GM12878 (cell line): ENCODE measurements at regions not wholly inside any gene's neighbourhood (a gene's known extent, or its start where the extent isn't known, plus 50 kb on each side); places are given as distances from the start of the nearest gene placed in this dataset.

Experiments used
- ATAC-seq: fragments of 200-7000 bp; cut with Tn5 transposase; 3 replicates; pipeline ENCODE4 v1.9.1; 2020; ENCODE audit warnings: mild to moderate bottlenecking, moderate library complexity
- BruUV-seq: library from RNA; stranded (reverse); fragments of 400-500 nt; replicated peaks from 2 replicates; lab custom pipeline; 2021; lab: Mats Ljungman, UMichigan
- CTCF ChIA-PET: fragments of 300-600 bp; sonication (Branson Sonifier 250); formaldehyde crosslinking; extraction: SDS; loops from one replicate; lab custom pipeline; 2021; ENCODE audit warnings: inconsistent platforms; lab: Yijun Ruan, JAX
- POLR2A ChIA-PET: fragments of 350-600 bp; formaldehyde crosslinking; extraction: SDS; loops from one replicate; lab custom pipeline; 2021; ENCODE audit warnings: inconsistent platforms; lab: Charles Lee
- RAD21 ChIA-PET: fragments of 300-600 bp; sonication (Branson Sonifier 250); formaldehyde crosslinking; loops from one replicate; lab custom pipeline; 2023; ENCODE audit warnings: antibody characterized with exemption; ENCODE audit not compliant: unreplicated experiment; lab: Charles Lee
- SMC1A ChIA-PET: fragments of 300-600 bp; sonication (Branson Sonifier 250); formaldehyde crosslinking; loops from one replicate; lab custom pipeline; 2023; ENCODE audit not compliant: unreplicated experiment, uncharacterized antibody; lab: Charles Lee
- DNase-seq: peaks from one replicate; pipeline ENCODE4 v3.0.0-alpha.2; 2011; ENCODE audit warnings: low read depth, low spot score
- FAIRE-seq: peaks from 3 replicates; lab custom pipeline; 2011; peaks lifted over from hg19 to GRCh38; lab: Jason Lieb, UNC
- H2AFZ ChIP-seq: 2 replicates; pipeline ENCODE4 v1.6.0; 2011; ENCODE audit warnings: low read depth, low read length, control low read depth; ENCODE audit not compliant: control insufficient read depth
- H3K27ac ChIP-seq: 2 replicates; pipeline ENCODE4 v1.5.1; 2011; ENCODE audit warnings: control low read depth; ENCODE audit not compliant: control insufficient read depth, insufficient read depth
- H3K27me3 ChIP-seq, 2 experiments: replicated peaks in 1 of 2; 2 replicates each; pipeline versions ENCODE4 v1.6.0 to v1.6.1; 2011; ENCODE audit warnings: low read length in 1 of 2; ENCODE audit not compliant: control insufficient read depth in 2 of 2, insufficient read depth in 2 of 2
- H3K36me3 ChIP-seq, 2 experiments: 2 replicates each; pipeline ENCODE4 v1.5.1; 2011; ENCODE audit warnings: low read length in 1 of 2; ENCODE audit not compliant: control insufficient read depth in 2 of 2, insufficient read depth in 2 of 2
- H3K4me1 ChIP-seq: 2 replicates; pipeline ENCODE4 v1.6.1; 2011; ENCODE audit warnings: mild to moderate bottlenecking, low read length, moderate library complexity, mixed read lengths; ENCODE audit not compliant: control insufficient read depth, insufficient read depth
- H3K4me2 ChIP-seq: 2 replicates; pipeline ENCODE4 v1.6.0; 2011; ENCODE audit warnings: control low read depth; ENCODE audit not compliant: control insufficient read depth, insufficient read depth
- H3K4me3 ChIP-seq: fragments of 200-600 bp; sonication (generic); 2 replicates; pipeline ENCODE4 v1.5.1; 2016
- H3K79me2 ChIP-seq: 2 replicates; pipeline ENCODE4 v1.6.0; 2011; ENCODE audit warnings: low read length; ENCODE audit not compliant: control insufficient read depth, insufficient read depth
- H3K9ac ChIP-seq: 2 replicates; pipeline ENCODE4 v1.8.0; 2011; ENCODE audit warnings: low read length, control low read depth, mixed read lengths; ENCODE audit not compliant: control insufficient read depth, insufficient read depth
- H3K9me3 ChIP-seq: replicated peaks from 3 replicates; pipeline ENCODE4 v1.5.1; 2011; ENCODE audit warnings: mild to moderate bottlenecking, low read length; ENCODE audit not compliant: control insufficient read depth, insufficient read depth
- H4K20me1 ChIP-seq: 2 replicates; pipeline ENCODE4 v1.6.0; 2011; ENCODE audit not compliant: control insufficient read depth, insufficient read depth
- BCLAF1 ChIP-seq: fragments of 450-650 bp; IDR thresholded peaks from 2 replicates; pipeline ENCODE4 v1.6.1; 2017; ENCODE audit warnings: antibody characterized with exemption, mild to moderate bottlenecking, moderate library complexity
- FOXK2 ChIP-seq: fragments of 450-650 bp; IDR thresholded peaks from 2 replicates; pipeline ENCODE4 v1.6.1; 2017; ENCODE audit warnings: mild to moderate bottlenecking, moderate library complexity
- HCFC1 ChIP-seq: fragments of 150-350 bp; IDR thresholded peaks from 2 replicates; pipeline ENCODE4 v1.6.1; 2014; ENCODE audit warnings: low read length
- IKZF2 ChIP-seq, 2 experiments: fragments of 450-650 bp; IDR thresholded peaks; 2 replicates each; pipeline ENCODE4 v1.6.1; 2017; ENCODE audit warnings: mild to moderate bottlenecking in 2 of 2, moderate library complexity in 2 of 2
- PAX5 ChIP-seq: IDR thresholded peaks from 2 replicates; pipeline ENCODE4 v1.6.1; 2011; ENCODE audit warnings: low read depth, low read length, borderline replicate concordance
- RELA ChIP-seq: fragments of 450-650 bp; IDR thresholded peaks from 2 replicates; pipeline ENCODE4 v1.8.0; 2014; ENCODE audit warnings: borderline replicate concordance; ENCODE audit not compliant: partially characterized antibody
- RUNX3 ChIP-seq: IDR thresholded peaks from 2 replicates; pipeline ENCODE4 v1.6.1; 2012; ENCODE audit warnings: low read length, inconsistent platforms
- SP1 ChIP-seq: IDR thresholded peaks from one replicate; pipeline ENCODE4 v1.6.1; 2011; ENCODE audit warnings: low read depth, low read length
- SPI1 ChIP-seq: IDR thresholded peaks from 2 replicates; pipeline ENCODE4 v1.6.1; 2011; ENCODE audit warnings: low read depth, mild to moderate bottlenecking, low read length, moderate library complexity, borderline replicate concordance; ENCODE audit not compliant: insufficient read depth
- SUZ12 ChIP-seq: fragments of 200-600 bp; sonication (generic); IDR thresholded peaks from one replicate; pipeline ENCODE4 v1.6.1; 2018; ENCODE audit warnings: antibody characterized with exemption, mild to moderate bottlenecking; ENCODE audit not compliant: unreplicated experiment
- TCF3 ChIP-seq: IDR thresholded peaks from 2 replicates; pipeline ENCODE4 v1.6.1; 2012; ENCODE audit warnings: low read depth, mild to moderate bottlenecking, low read length, borderline replicate concordance; ENCODE audit not compliant: insufficient read depth
- YY1 ChIP-seq: IDR thresholded peaks from 2 replicates; pipeline ENCODE4 v1.6.1; 2011; ENCODE audit warnings: low read depth, mild to moderate bottlenecking, low read length
- ZBTB40 ChIP-seq: fragments of 450-650 bp; IDR thresholded peaks from 2 replicates; pipeline ENCODE4 v1.6.1; 2016; ENCODE audit warnings: mild to moderate bottlenecking, moderate library complexity, borderline replicate concordance
- ZNF274 ChIP-seq: IDR thresholded peaks from one replicate; pipeline ENCODE4 v1.8.0; 2011; ENCODE audit not compliant: insufficient read length, insufficient read depth
- WGBS: methylation state at CpG from one replicate; pipeline ENCODE4 v1.1.6; 2016; ENCODE audit warnings: low lambda C conversion rate; ENCODE audit not compliant: insufficient replicate concordance, insufficient coverage; ENCODE audit errors: missing lambda C conversion rate; 5-methylcytosine and 5-hydroxymethylcytosine counted together
- in situ Hi-C: fragments of 300-500 bp; cut with MboI; formaldehyde crosslinking; loops from 9 replicates; pipeline ENCODE4 v1.14.3; 2018; ENCODE audit warnings: mixed read lengths
- intact Hi-C: fragments of 100-400 bp; cut with micrococcal nuclease; formaldehyde crosslinking; loops from one replicate; pipeline ENCODE4 v1.14.2; 2022; ENCODE audit not compliant: unreplicated experiment
- TF ChIP-seq, protein P1 (sequence below): IDR thresholded peaks from 2 replicates; pipeline ENCODE4 v1.6.1; 2011; ENCODE audit warnings: low read depth, low read length, improper control_type of control experiment, borderline replicate concordance

DNA sequence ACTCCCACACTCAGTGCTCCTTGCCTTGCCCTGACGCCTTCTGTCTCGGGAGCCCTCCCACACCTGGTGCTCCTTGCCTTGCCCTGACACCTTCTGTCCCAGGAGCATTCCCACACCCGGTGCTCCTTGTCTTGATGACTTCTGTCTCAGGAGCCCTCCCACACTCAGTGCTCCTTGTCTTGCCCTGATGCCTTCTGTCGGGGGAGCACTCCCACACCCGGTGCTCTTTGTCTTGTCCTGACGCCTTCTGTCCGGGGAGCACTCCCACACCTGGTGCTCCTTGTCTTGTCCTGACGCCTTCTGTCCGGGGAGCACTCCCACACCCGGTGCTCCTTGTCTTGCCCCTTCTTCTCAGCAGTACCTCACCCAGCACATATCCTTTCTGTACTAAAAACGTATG lies 207.2 kb upstream of the ADARB2 start:
- no peak overlapping the region for H3K4me3 ChIP-seq
- 41% methylated on average over 11 of the region's 11 CpGs for WGBS
- no peaks in the 10 kb centered on the region for H3K79me2 ChIP-seq
- no peaks in the 10 kb centered on the region for H3K27me3 ChIP-seq
- CTCF ChIA-PET: no interaction called here
- no peak for TF ChIP-seq RELA
- no peak for TF ChIP-seq ZNF274
- TF ChIP-seq PAX5: no peak
- TF ChIP-seq, protein P1, sequence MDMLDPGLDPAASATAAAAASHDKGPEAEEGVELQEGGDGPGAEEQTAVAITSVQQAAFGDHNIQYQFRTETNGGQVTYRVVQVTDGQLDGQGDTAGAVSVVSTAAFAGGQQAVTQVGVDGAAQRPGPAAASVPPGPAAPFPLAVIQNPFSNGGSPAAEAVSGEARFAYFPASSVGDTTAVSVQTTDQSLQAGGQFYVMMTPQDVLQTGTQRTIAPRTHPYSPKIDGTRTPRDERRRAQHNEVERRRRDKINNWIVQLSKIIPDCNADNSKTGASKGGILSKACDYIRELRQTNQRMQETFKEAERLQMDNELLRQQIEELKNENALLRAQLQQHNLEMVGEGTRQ: no peak
- TF ChIP-seq BCLAF1: no peak
- TF ChIP-seq IKZF2 (IDR thresholded peaks at IDR 0.05): no peak
- no peak for TF ChIP-seq ZBTB40
- no peak for TF ChIP-seq SUZ12
- TF ChIP-seq SP1: no peak
- no peak for TF ChIP-seq FOXK2
- no peak for TF ChIP-seq SPI1
- TF ChIP-seq HCFC1: no peak
- TF ChIP-seq YY1: no peak
- TF ChIP-seq TCF3: no peak
- no peak for TF ChIP-seq RUNX3
- RAD21 ChIA-PET: no interaction called here
- ATAC-seq (no peak), DNase-seq (no peak), FAIRE-seq (no peak)
- no peaks in the 10 kb centered on the region for H3K4me1 ChIP-seq
- SMC1A ChIA-PET: interaction anchor here (0.6 kb wide), 1 partner anchor 13 kb away, joined by 5 read pairs; no protein-coding TSS in a partner anchor
- POLR2A ChIA-PET: no interaction called here
- no peak overlapping the region for H3K27ac ChIP-seq
- H4K20me1 ChIP-seq: no peaks in the 10 kb centered on the region
- H3K36me3 ChIP-seq: no peaks in the 10 kb centered on the region
- in situ Hi-C loops (no loop called here), intact Hi-C loops (no loop called here)
- H3K9me3 ChIP-seq: no peaks in the 10 kb centered on the region
- no TSS peak for BruUV-seq
- H2AFZ ChIP-seq: no peak overlapping the region
- H3K4me2 ChIP-seq: no peak overlapping the region
- H3K9ac ChIP-seq: no peak overlapping the region
